Mesodermal cell (in vitro differentiated cells): ENCODE measurements at regions not wholly inside any gene's neighbourhood (a gene's known extent, or its start where the extent isn't known, plus 50 kb on each side); places are given as distances from the start of the nearest gene placed in this dataset.

Source experiments
- H3K27ac ChIP-seq: 2 replicates; pipeline ENCODE4 v1.7.0; 2013; ENCODE audit warnings: mild to moderate bottlenecking, low read depth, low read length, moderate library complexity; ENCODE audit not compliant: severe bottlenecking
- H3K36me3 ChIP-seq: 2 replicates; pipeline ENCODE4 v1.7.1; 2013; ENCODE audit warnings: mild to moderate bottlenecking, low read length, moderate library complexity; ENCODE audit not compliant: control insufficient read depth, insufficient read depth
- H3K4me1 ChIP-seq: one replicate; pipeline ENCODE4 v1.7.1; 2013; ENCODE audit warnings: mild to moderate bottlenecking, low read length; ENCODE audit not compliant: insufficient read depth, control insufficient read depth, poor library complexity, severe bottlenecking
- H3K4me3 ChIP-seq: 2 replicates; pipeline ENCODE4 v1.7.0; 2013; ENCODE audit warnings: low read length, control low read depth, mild to moderate bottlenecking; ENCODE audit not compliant: insufficient read depth, poor library complexity, severe bottlenecking; ENCODE audit errors: extremely low read depth
- H3K9me3 ChIP-seq: 2 replicates; pipeline ENCODE4 v1.7.1; 2013; ENCODE audit warnings: mild to moderate bottlenecking, low read length, moderate library complexity; ENCODE audit not compliant: control insufficient read depth
- whole genome bisulfite sequencing, 2 experiments: methylation state at CpG; one replicate each; pipeline ENCODE4 v1.1.5; 2013; ENCODE audit warnings: missing lambda C conversion rate in 2 of 2; ENCODE audit not compliant: insufficient coverage in 2 of 2; 5-methylcytosine and 5-hydroxymethylcytosine counted together

GRCh38 chrX:42128020-42128419 lies 204.7 kb upstream of the CASK start:
- no peak overlapping the region for H3K27ac ChIP-seq
- H3K36me3 ChIP-seq = no peaks in the 10 kb centered on the region
- H3K4me3 ChIP-seq = no peak overlapping the region
- WGBS, 2 experiments = no CpG with 5 or more reads among the region's 2 CpGs
- H3K4me1 ChIP-seq = no peaks in the 10 kb centered on the region
- H3K9me3 ChIP-seq = no peaks in the 10 kb centered on the region

- H3K4me1 ChIP-seq = no peaks in the 10 kb centered on the region
- no peak overlapping the region for H3K27ac ChIP-seq
- no peak overlapping the region for H3K4me3 ChIP-seq
- WGBS, 2 experiments = 71% methylated on average over 1 of the region's 1 CpG; no CpG with 5 or more reads in 1 of the 2 experiments
- no peaks in the 10 kb centered on the region for H3K36me3 ChIP-seq
- no peaks in the 10 kb centered on the region for H3K9me3 ChIP-seq
These were observed 204.2 kb upstream of the CASK start for GRCh38 chrX:42127563-42127962.

GRCh38 chrX:42123369-42123768 lies 200.0 kb upstream of the CASK start:
- H3K36me3 ChIP-seq = no peaks in the 10 kb centered on the region
- no peak overlapping the region for H3K4me3 ChIP-seq
- H3K9me3 ChIP-seq = no peaks in the 10 kb centered on the region
- no peaks in the 10 kb centered on the region for H3K4me1 ChIP-seq
- H3K27ac ChIP-seq = no peak overlapping the region
- WGBS, 2 experiments = 100% methylated on average over 1 of the region's 4 CpGs; no CpG with 5 or more reads in 1 of the 2 experiments

DNA sequence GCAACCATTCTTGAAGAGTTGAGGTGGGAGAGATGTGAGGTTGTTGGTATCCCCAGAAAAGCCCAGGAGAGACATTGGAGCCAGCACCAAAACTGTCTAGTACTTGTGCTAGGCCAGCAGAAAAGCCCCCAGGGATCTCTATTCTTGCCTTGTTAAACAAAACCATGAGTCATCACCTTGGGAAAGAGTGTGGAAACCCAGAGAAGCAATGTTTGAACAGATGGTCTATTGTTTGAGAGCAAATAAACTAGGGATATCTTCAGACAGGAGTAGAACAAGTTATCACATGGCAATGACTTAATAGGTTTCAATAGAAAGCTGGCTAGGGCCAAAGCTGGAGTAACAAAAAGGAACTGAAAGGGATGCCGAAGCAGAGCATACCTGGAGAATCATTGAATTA lies 195.7 kb upstream of the CASK start:
- H3K4me3 ChIP-seq = no peak overlapping the region
- no peaks in the 10 kb centered on the region for H3K36me3 ChIP-seq
- no peaks in the 10 kb centered on the region for H3K4me1 ChIP-seq
- no CpG with 5 or more reads among the region's 1 CpG for WGBS, 2 experiments
- H3K27ac ChIP-seq = peak overlapping the region; percentile 45
- no peaks in the 10 kb centered on the region for H3K9me3 ChIP-seq

DNA sequence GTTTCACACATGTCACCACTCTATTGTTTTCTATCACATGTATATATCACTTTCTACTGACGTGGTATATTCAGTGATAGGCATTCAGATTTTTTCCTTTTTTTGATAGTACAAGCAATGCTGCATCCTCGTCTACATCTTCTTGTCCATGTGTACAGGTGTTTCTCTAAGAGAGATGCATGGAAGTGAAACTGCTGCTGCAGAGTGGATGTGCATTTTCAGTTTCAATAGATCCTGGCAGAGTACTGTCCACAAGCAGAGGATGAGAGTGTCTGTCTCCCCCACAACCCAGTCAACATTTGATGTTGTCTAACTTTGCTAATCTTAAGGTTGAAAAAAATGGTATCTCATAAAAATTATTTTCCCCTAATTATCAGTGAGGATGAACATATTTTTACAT lies 194.0 kb upstream of the CASK start:
- Histone ChIP-seq H3K36me3 (no peaks in the 10 kb centered on the region), H3K4me1 (no peaks in the 10 kb centered on the region), H3K27ac (no peak overlapping the region), H3K4me3 (no peak overlapping the region), H3K9me3 (no peaks in the 10 kb centered on the region)
- WGBS, 2 experiments = no CpG with 5 or more reads among the region's 2 CpGs

DNA sequence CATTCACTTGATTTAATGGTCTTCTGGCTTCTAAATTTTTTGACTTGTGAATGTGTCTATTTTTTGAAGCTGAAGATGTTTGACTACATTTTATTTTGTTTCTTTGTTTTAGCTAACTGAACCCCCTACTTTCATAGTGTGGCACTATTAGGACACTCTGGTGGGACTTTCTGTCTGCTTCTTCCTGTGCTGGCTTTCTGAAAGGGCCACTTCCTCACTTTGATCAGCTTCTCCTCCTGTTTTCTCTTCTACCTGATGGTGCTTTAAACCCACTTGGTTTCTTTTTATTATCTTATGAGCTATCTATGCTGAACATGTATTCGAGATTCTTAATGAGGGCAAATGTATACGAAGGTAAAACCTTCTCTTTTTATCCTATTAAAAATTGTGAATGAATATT lies 186.1 kb upstream of the CASK start:
- Histone ChIP-seq H3K27ac (no peak overlapping the region), H3K4me3 (no peak overlapping the region), H3K36me3 (no peaks in the 10 kb centered on the region), H3K9me3 (no peaks in the 10 kb centered on the region), H3K4me1 (peaks cover 5% of the 10 kb centered on the region)
- no CpG with 5 or more reads among the region's 2 CpGs for WGBS, 2 experiments

DNA sequence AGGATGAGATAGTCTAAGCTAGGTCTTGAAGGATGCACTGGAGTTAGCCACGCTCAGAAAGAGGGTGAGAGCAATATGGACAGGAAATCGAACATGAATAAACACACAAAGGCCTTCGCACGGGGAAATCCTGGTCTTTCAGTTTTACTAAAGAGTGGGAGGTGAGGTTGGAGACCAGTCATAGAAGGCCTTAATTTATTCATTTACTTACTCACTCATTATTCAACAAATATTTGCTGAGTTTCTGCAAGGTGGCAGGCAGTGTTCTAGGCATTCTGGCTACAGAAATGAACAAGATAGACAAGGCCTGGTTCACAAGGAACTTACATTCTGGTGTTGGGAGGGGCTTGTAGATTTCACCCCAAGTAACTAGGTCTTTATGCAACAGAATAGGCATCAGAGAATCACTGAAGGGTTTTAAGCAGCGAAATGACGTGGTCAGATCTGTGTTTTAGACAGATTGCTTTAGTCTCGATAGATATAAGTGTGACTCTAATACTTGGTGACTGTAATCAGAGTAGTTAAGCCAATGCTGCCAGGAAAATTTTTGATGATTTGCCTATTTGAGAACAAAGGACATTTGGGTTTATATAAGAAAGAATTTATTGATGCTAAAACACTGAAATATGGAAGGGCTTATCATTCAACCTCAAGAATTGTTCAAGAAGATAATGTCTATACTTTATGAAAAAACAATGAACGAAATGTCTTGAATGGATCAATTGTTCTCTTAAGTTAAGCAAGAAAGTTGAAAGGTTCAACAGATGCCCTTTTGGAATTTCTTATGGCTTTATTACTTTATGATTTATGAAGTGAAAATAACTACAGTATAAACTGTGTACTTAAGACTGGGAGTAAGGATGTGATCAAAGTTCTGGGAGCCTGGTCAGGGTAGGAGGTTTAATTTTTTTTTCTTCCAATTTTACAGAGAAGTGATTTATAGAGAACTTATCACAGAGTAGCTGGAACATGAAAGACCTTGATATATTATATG lies 184.4 kb upstream of the CASK start:
- no peak overlapping the region for H3K27ac ChIP-seq
- 86 to 90% methylated on average over 3 of the region's 8 CpGs for WGBS, 2 experiments
- no peak overlapping the region for H3K4me3 ChIP-seq
- H3K36me3 ChIP-seq = no peaks in the 10 kb centered on the region
- no peaks in the 10 kb centered on the region for H3K9me3 ChIP-seq
- H3K4me1 ChIP-seq = peaks cover 5% of the 10 kb centered on the region

DNA sequence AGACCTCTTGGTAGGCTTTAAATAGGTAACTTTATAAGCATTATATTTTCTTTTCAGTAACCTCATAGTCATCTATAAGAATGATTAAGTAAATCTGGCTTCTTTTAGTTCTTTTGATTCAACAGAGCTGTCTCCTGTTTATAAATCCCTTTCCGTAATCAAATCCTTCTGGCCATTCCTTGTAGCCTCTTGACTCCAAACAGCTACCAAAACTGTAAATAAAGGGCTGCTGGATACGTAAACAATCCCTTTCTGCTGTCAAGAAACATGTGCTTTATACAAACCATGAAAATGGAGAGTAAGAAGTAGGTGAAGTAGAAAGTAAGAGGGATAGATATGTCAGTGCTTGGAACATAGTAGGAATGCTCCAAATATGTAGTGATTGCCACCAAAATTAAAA lies 183.2 kb upstream of the CASK start:
- H3K4me1 ChIP-seq = peaks cover 5% of the 10 kb centered on the region
- WGBS, 2 experiments = no CpG with 5 or more reads among the region's 2 CpGs
- H3K36me3 ChIP-seq = no peaks in the 10 kb centered on the region
- no peak overlapping the region for H3K27ac ChIP-seq
- H3K9me3 ChIP-seq = no peaks in the 10 kb centered on the region
- H3K4me3 ChIP-seq = no peak overlapping the region

GRCh38 chrX:42102586-42103282 lies 179.4 kb upstream of the CASK start:
- H3K4me1 ChIP-seq = no peaks in the 10 kb centered on the region
- no peaks in the 10 kb centered on the region for H3K36me3 ChIP-seq
- no peak overlapping the region for H3K27ac ChIP-seq
- no peak overlapping the region for H3K4me3 ChIP-seq
- WGBS, 2 experiments = 80 to 87% methylated on average over 1 to 3 of the region's 4 CpGs
- H3K9me3 ChIP-seq = no peaks in the 10 kb centered on the region

DNA sequence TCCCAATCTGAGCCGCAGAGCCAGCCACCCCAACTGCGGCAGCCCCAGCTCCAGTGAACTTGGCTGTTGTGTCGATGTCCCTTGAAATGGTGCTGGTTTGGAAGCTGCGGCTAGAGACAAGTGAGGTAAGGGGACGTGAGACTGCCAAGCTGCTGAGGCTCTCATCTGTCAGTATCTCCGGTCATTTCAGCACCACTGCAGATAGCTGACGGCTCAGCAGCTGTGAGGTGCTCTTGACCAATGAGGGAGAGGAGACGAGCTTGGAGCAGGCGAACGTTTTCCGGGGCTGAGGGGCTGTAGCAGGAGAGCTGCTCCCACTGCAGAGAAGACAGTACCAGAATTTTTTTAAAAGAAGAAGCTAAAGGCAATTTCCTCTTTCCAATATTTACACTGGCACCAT lies 175.5 kb upstream of the CASK start:
- Histone ChIP-seq H3K27ac (no peak overlapping the region), H3K4me1 (peaks cover 13% of the 10 kb centered on the region), H3K9me3 (no peaks in the 10 kb centered on the region), H3K36me3 (no peaks in the 10 kb centered on the region), H3K4me3 (no peak overlapping the region)
- WGBS, 2 experiments = 73 to 88% methylated on average over 2 to 4 of the region's 11 CpGs

- WGBS, 2 experiments = 80% methylated on average over 1 of the region's 4 CpGs
- Histone ChIP-seq H3K9me3 (no peaks in the 10 kb centered on the region), H3K27ac (no peak overlapping the region), H3K36me3 (no peaks in the 10 kb centered on the region), H3K4me1 (peaks cover 13% of the 10 kb centered on the region), H3K4me3 (no peak overlapping the region)
These were observed 174.1 kb upstream of the CASK start for GRCh38 chrX:42097486-42097885.
